LNCAP (cell line): ENCODE measurements at regions not wholly inside any gene's neighbourhood (a gene's known extent, or its start where the extent isn't known, plus 50 kb on each side); places are given as distances from the start of the nearest gene placed in this dataset.

Source experiments
- CTCF ChIP-seq: fragments of 450-650 bp; IDR thresholded peaks from 2 replicates; pipeline ENCODE4 v1.5.1; 2017; ENCODE audit warnings: mild to moderate bottlenecking

DNA sequence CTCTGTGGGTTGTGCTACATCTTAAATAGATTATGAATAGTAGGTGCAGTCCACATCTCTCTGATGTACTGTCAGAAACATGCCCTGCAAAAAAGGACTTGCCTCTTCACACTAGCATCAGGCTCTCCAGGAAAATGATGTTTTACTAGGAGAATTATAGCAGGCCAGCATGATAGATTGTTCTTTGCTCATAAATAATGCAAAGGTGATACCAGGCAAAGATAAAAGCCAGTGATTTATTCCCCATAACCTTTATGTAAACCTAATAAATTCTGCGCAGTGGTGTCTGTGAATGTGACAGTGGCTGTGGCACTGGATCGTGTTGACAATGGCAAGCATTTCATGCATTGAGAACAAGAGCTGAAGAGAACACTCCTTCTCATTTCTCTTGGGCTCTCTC lies 646.5 kb upstream of the SEL1L start:
- no peak for TF ChIP-seq CTCF

- no peak for TF ChIP-seq CTCF
Measured at GRCh38 chr14:82182646-82183045, 649.0 kb upstream of the SEL1L start.

DNA sequence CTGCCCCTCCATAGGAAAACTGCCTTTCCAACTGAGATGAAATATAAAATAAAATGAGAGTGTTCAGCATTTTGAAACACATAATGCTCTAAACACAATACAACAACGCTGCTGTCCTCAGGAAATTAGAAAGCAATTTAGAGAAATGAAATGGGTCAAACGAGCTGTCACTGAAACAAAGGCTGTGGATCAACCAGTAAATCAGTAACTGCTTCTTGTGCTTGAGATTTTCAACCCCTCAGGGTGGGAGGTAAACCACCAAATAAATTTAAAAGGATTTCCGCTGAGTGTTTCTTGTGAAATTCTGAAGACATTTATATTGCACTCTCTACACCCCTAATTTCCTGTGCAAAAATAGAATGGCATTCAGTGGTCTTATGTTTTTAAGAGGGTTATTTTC lies 657.1 kb upstream of the SEL1L start:
- no peak for TF ChIP-seq CTCF

DNA sequence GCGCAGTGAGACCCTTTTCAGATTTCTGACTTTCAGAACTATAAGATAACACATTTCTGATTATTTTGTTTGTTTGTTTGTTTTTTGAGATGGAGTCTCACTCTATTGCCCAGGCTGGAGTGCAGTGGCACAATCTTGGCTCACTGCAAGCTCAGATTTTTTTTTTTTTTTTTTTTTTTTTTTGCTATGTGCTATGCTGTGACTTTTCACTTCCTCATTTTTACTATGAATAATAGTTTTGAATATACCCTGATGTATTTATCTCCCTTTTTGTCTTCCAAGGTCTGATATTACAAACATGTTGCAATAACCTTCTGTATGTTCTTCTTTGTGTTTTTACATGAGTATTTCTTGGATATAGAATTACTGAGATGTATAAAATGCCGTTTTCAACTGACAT lies 658.7 kb upstream of the SEL1L start:
- no peak for TF ChIP-seq CTCF

DNA sequence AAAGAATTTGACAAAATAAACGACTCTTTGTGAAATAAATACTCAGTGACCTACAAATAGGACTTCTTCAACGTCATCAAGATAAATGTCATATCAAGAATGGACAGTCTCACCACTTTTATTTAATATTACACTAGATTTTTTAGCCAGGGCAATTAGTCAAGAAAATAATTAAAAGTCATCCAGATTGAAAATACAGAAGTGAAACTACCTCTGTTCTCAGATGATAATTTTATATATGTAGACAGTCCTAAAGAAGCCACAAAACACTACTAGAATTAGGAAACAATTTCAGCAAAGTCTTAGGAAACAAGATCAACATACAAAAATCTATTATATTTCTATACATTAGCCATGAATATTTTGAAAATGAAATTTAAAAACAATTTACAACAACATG lies 689.6 kb upstream of the SEL1L start:
- no peak for TF ChIP-seq CTCF

DNA sequence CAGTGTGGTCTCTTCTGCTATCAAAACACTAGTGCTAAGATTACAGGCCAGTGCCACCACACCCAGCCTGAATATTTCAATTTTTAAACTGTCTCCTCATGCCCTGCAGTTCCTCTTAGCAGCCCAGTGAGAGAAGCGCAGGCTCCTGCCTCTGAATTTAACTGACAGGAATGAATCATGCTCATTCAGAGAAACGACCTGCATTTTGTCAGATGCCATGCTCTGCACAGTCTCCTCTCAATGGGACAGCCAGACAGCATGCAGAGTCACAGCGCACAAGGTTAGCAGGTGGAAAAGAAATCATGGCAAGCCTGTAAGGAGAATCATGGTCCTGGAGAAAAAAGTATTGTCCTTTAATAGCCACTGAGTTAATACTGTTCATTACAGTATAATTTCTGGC lies 691.0 kb upstream of the SEL1L start:
- no peak for TF ChIP-seq CTCF

GRCh38 chr14:82230748-82231147 lies 697.1 kb upstream of the SEL1L start:
- no peak for TF ChIP-seq CTCF

DNA sequence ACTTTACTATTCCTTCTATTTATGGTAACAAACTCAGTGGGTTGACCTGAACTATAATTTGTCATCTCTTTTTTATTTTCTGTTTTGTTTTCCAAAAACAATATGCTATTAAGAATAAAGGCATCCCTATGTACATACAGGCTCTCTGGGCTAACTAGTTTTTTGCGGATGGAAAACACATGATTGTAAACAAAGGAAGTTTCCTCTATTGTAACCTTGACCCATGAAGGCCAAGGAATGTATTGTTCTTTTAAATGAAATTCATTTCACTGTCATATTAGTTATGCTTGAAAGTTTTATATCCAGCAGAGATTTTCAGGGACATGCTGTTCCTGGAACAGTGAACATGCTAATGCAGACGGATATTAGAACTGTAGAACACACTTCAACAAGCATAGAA lies 705.0 kb upstream of the SEL1L start:
- no peak for TF ChIP-seq CTCF
